ENCODE measurements at regions not wholly inside any gene's neighbourhood (a gene's known extent, or its start where the extent isn't known, plus 50 kb on each side); places are given as distances from the start of the nearest gene placed in this dataset.

- 20 to 76% methylated on average over 2 of the region's 2 CpGs for WGBS, 2 donors
- no peak for TF ChIP-seq POLR2A (IDR thresholded peaks at IDR 0.05)
- TF ChIP-seq CTCF (IDR thresholded peaks at IDR 0.05): no peak
- TF ChIP-seq EP300 (IDR thresholded peaks at IDR 0.05): no peak
- TF ChIP-seq POLR2AphosphoS5 (IDR thresholded peaks at IDR 0.05): no peak
- Histone ChIP-seq H3K27ac (no peak overlapping the region), H3K4me1 (no peaks in the 10 kb centered on the region), H3K9me3 (peaks cover 0 to 4% (median 3%) of the 10 kb centered on the region in 4 donors), H3K27me3 (no peaks in the 10 kb centered on the region), H3K36me3 (no peaks in the 10 kb centered on the region), H3K4me3 (no peak overlapping the region)
- intact Hi-C loops (cut with DNase I): no loop called here
- no peak for DNase-seq
Measured at GRCh38 chr3:178277605-178278004, 258.6 kb upstream of the KCNMB2 start.

- H3K36me3 ChIP-seq: no peaks in the 10 kb centered on the region
- no peaks in the 10 kb centered on the region for H3K27me3 ChIP-seq
- 94 to 96% methylated on average over 1 of the region's 1 CpG for WGBS, 2 donors
- no peak overlapping the region for H3K27ac ChIP-seq
- DNase-seq: no peak
- intact Hi-C loops (cut with DNase I): no loop called here
- H3K4me1 ChIP-seq: no peaks in the 10 kb centered on the region
- peaks cover 0 to 4% (median 3%) of the 10 kb centered on the region in 4 donors for H3K9me3 ChIP-seq
- TF ChIP-seq EP300 (IDR thresholded peaks at IDR 0.05): no peak
- TF ChIP-seq POLR2A (IDR thresholded peaks at IDR 0.05): no peak
- no peak for TF ChIP-seq POLR2AphosphoS5 (IDR thresholded peaks at IDR 0.05)
- no peak for TF ChIP-seq CTCF (IDR thresholded peaks at IDR 0.05)
- no peak overlapping the region for H3K4me3 ChIP-seq
Measured at GRCh38 chr3:178283561-178283960, 252.7 kb upstream of the KCNMB2 start.

GRCh38 chr3:178284181-178284580, 252.1 kb upstream of the KCNMB2 start:
- no peaks in the 10 kb centered on the region for H3K36me3 ChIP-seq
- intact Hi-C loops (cut with DNase I): no loop called here
- DNase-seq: no peak
- H3K27me3 ChIP-seq: no peaks in the 10 kb centered on the region
- H3K9me3 ChIP-seq: peaks cover 0 to 3% (median 1%) of the 10 kb centered on the region in 4 donors
- 90 to 94% methylated on average over 1 of the region's 1 CpG for WGBS, 2 donors
- TF ChIP-seq POLR2A (IDR thresholded peaks at IDR 0.05) (no peak), POLR2AphosphoS5 (IDR thresholded peaks at IDR 0.05) (no peak), CTCF (IDR thresholded peaks at IDR 0.05) (no peak), EP300 (IDR thresholded peaks at IDR 0.05) (no peak)
- H3K4me1 ChIP-seq: peaks cover 0 to 3% (median 1%) of the 10 kb centered on the region in 4 donors
- no peak overlapping the region for H3K4me3 ChIP-seq
- H3K27ac ChIP-seq: no peak overlapping the region

GRCh38 chr3:178288074-178288473, 248.2 kb upstream of the KCNMB2 start:
- Histone ChIP-seq H3K4me1 (peaks cover 0 to 15% (median 12%) of the 10 kb centered on the region in 4 donors), H3K27ac (no peak overlapping the region), H3K4me3 (no peak overlapping the region), H3K9me3 (no peaks in the 10 kb centered on the region), H3K36me3 (no peaks in the 10 kb centered on the region), H3K27me3 (no peaks in the 10 kb centered on the region)
- intact Hi-C loops (cut with DNase I): no loop called here
- no peak for TF ChIP-seq CTCF (IDR thresholded peaks at IDR 0.05)
- TF ChIP-seq EP300 (IDR thresholded peaks at IDR 0.05): no peak
- TF ChIP-seq POLR2A (IDR thresholded peaks at IDR 0.05): no peak
- no peak for TF ChIP-seq POLR2AphosphoS5 (IDR thresholded peaks at IDR 0.05)
- DNase-seq: no peak
- WGBS, 2 donors: 86 to 88% methylated on average over 5 of the region's 5 CpGs

GRCh38 chr3:178289544-178290160, 246.6 kb upstream of the KCNMB2 start:
- Histone ChIP-seq H3K27ac (peak overlapping the region in 3 of 4 donors; percentile 53 to 56 (median 54)), H3K4me1 (peaks cover 0 to 15% (median 12%) of the 10 kb centered on the region in 4 donors), H3K9me3 (no peaks in the 10 kb centered on the region), H3K4me3 (no peak overlapping the region), H3K27me3 (no peaks in the 10 kb centered on the region), H3K36me3 (no peaks in the 10 kb centered on the region)
- 5 to 15% methylated on average over 6 of the region's 6 CpGs for WGBS, 2 donors
- TF ChIP-seq EP300 (IDR thresholded peaks at IDR 0.05) (peak in 1 of 4 donors; percentile 63), POLR2AphosphoS5 (IDR thresholded peaks at IDR 0.05) (peak; percentile 33 to 78 (median 64)), CTCF (IDR thresholded peaks at IDR 0.05) (no peak)
- DNase-seq: peak; percentile 80
- intact Hi-C loops (cut with DNase I): no loop called here
